WTC11 (cell line): ENCODE measurements at regions not wholly inside any gene's neighbourhood (a gene's known extent, or its start where the extent isn't known, plus 50 kb on each side); places are given as distances from the start of the nearest gene placed in this dataset.

Experiments used
- ATF1 ChIP-seq: sonication (generic); formaldehyde crosslinking; IDR thresholded peaks from 2 replicates; pipeline ENCODE4 v1.8.1; 2023; ENCODE audit warnings: mild to moderate bottlenecking, moderate library complexity, missing genetic modification reagents
- CTCF ChIP-seq: fragments of 200-600 bp; IDR thresholded peaks from 2 replicates; pipeline ENCODE4 v1.8.0; 2022; ENCODE audit warnings: antibody characterized with exemption
- JUN ChIP-seq: sonication (generic); formaldehyde crosslinking; IDR thresholded peaks from 2 replicates; pipeline ENCODE4 v1.8.0; 2023; ENCODE audit warnings: mild to moderate bottlenecking, missing genetic modification reagents
- OVOL2 ChIP-seq: fragments of 250-450 bp; sonication (Bioruptor Pico); IDR thresholded peaks from 2 replicates; pipeline ENCODE4 v1.9.0; 2021; ENCODE audit warnings: mild to moderate bottlenecking, borderline replicate concordance
- ZBTB21 ChIP-seq: sonication (generic); formaldehyde crosslinking; IDR thresholded peaks from 2 replicates; pipeline ENCODE4 v1.8.1; 2023; ENCODE audit warnings: mild to moderate bottlenecking, missing genetic modification reagents, borderline replicate concordance
- ZBTB43 ChIP-seq: sonication (generic); formaldehyde crosslinking; IDR thresholded peaks from 2 replicates; pipeline ENCODE4 v1.8.1; 2023; ENCODE audit warnings: mild to moderate bottlenecking, missing genetic modification reagents
- ZNF263 ChIP-seq: sonication (generic); formaldehyde crosslinking; IDR thresholded peaks from 2 replicates; pipeline ENCODE4 v1.8.1; 2022; ENCODE audit warnings: low read depth, mild to moderate bottlenecking, moderate library complexity, missing genetic modification reagents
- ZNF281 ChIP-seq: sonication (generic); formaldehyde crosslinking; IDR thresholded peaks from 2 replicates; pipeline ENCODE4 v1.8.0; 2023; ENCODE audit warnings: mild to moderate bottlenecking, missing genetic modification reagents
- TF ChIP-seq, protein P1 (sequence below): sonication (generic); formaldehyde crosslinking; IDR thresholded peaks from 2 replicates; pipeline ENCODE4 v1.8.0; 2023; ENCODE audit warnings: missing genetic modification reagents, mild to moderate bottlenecking, borderline replicate concordance
- TF ChIP-seq, protein P2 (sequence below): sonication (generic); formaldehyde crosslinking; conservative IDR thresholded peaks from 2 replicates; pipeline ENCODE4 v1.8.1; 2022; ENCODE audit warnings: mild to moderate bottlenecking, missing genetic modification reagents

- no peak for TF ChIP-seq CTCF
- no peak for TF ChIP-seq ZNF281 (CRISPR knock-in tag)
- no peak for TF ChIP-seq OVOL2
- TF ChIP-seq ZBTB43, result no peak
- no peak for TF ChIP-seq ZBTB21
- TF ChIP-seq, protein P1, sequence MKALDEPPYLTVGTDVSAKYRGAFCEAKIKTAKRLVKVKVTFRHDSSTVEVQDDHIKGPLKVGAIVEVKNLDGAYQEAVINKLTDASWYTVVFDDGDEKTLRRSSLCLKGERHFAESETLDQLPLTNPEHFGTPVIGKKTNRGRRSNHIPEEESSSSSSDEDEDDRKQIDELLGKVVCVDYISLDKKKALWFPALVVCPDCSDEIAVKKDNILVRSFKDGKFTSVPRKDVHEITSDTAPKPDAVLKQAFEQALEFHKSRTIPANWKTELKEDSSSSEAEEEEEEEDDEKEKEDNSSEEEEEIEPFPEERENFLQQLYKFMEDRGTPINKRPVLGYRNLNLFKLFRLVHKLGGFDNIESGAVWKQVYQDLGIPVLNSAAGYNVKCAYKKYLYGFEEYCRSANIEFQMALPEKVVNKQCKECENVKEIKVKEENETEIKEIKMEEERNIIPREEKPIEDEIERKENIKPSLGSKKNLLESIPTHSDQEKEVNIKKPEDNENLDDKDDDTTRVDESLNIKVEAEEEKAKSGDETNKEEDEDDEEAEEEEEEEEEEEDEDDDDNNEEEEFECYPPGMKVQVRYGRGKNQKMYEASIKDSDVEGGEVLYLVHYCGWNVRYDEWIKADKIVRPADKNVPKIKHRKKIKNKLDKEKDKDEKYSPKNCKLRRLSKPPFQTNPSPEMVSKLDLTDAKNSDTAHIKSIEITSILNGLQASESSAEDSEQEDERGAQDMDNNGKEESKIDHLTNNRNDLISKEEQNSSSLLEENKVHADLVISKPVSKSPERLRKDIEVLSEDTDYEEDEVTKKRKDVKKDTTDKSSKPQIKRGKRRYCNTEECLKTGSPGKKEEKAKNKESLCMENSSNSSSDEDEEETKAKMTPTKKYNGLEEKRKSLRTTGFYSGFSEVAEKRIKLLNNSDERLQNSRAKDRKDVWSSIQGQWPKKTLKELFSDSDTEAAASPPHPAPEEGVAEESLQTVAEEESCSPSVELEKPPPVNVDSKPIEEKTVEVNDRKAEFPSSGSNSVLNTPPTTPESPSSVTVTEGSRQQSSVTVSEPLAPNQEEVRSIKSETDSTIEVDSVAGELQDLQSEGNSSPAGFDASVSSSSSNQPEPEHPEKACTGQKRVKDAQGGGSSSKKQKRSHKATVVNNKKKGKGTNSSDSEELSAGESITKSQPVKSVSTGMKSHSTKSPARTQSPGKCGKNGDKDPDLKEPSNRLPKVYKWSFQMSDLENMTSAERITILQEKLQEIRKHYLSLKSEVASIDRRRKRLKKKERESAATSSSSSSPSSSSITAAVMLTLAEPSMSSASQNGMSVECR, result no peak
- TF ChIP-seq ZNF263 (CRISPR knock-in tag), result no peak
- TF ChIP-seq ATF1 (CRISPR knock-in tag), result no peak
- TF ChIP-seq JUN (CRISPR knock-in tag), result no peak
- TF ChIP-seq, protein P2, sequence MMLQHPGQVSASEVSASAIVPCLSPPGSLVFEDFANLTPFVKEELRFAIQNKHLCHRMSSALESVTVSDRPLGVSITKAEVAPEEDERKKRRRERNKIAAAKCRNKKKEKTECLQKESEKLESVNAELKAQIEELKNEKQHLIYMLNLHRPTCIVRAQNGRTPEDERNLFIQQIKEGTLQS, result no peak
Measured at GRCh38 chr17:69646729-69647128, 232.2 kb downstream of the MAP2K6 start.
